ENCODE measurements at regions not wholly inside any gene's neighbourhood (a gene's known extent, or its start where the extent isn't known, plus 50 kb on each side); places are given as distances from the start of the nearest gene placed in this dataset.
"Not testable (repeated sequence)": the region's sequence is repeated elsewhere in the genome, so short reads cannot be mapped to it uniquely, and the experiment has no call there.

- H4K20me1 ChIP-seq (ENCODE audit: insufficient read depth, low read length); H3K4me1 ChIP-seq (ENCODE audit: control insufficient read depth, insufficient read depth, low read length); H2BK5ac ChIP-seq (ENCODE audit: low read depth, low read length, poor library complexity, severe bottlenecking); H3K14ac ChIP-seq (replicated peaks; ENCODE audit: low read depth, low read length); H4K5ac ChIP-seq (ENCODE audit: low read depth, low read length); H2BK120ac ChIP-seq (ENCODE audit: low read depth, low read length); H3K9me3 ChIP-seq (ENCODE audit: control insufficient read depth, insufficient read depth, low read length); H3K9me1 ChIP-seq (ENCODE audit: insufficient read depth, low read length); H3K79me1 ChIP-seq (ENCODE audit: low read depth in 1 of 2, low read length in 2 of 2); in situ Hi-C loops (cut with MboI; ENCODE audit: low sequenced_read_pairs); H3K36me3 ChIP-seq (ENCODE audit: control insufficient read depth, insufficient read depth, low read length); POLR2A ChIA-PET (ENCODE audit: unreplicated experiment); H3K18ac ChIP-seq (ENCODE audit: low read depth, low read length); H2BK15ac ChIP-seq (ENCODE audit: low read depth, low read length); H2BK20ac ChIP-seq (ENCODE audit: low read depth, low read length); intact Hi-C loops (cut with micrococcal nuclease); H4K91ac ChIP-seq (ENCODE audit: insufficient read depth, low read depth, low read length); H3K27me3 ChIP-seq (ENCODE audit: control insufficient read depth, insufficient read depth, low read length); H3K56ac ChIP-seq (ENCODE audit: extremely low read depth, insufficient read depth, low read length); BruUV-seq (replicated peaks); H3K4me2 ChIP-seq (ENCODE audit: low read depth, low read length); H3K4ac ChIP-seq (ENCODE audit: low read depth, low read length); dilution Hi-C loops (cut with HindIII; ENCODE audit: low sequenced_read_pairs, unreplicated experiment); ATAC-seq (ENCODE audit: low read depth); H3K4me3 ChIP-seq (ENCODE audit: insufficient read depth, low read depth, low read length); H2AFZ ChIP-seq (replicated peaks; ENCODE audit: low read length, poor library complexity); H4K8ac ChIP-seq (ENCODE audit: low read depth in 2 of 2, low read length in 2 of 2); CTCF ChIA-PET; H3K27ac ChIP-seq (ENCODE audit: insufficient read depth, low read length); H2AK9ac ChIP-seq (replicated peaks; ENCODE audit: low read depth, low read length, poor library complexity); H3K23ac ChIP-seq (ENCODE audit: low read depth, low read length); DNase-seq; H2AK5ac ChIP-seq (ENCODE audit: low read depth, low read length); H3K9ac ChIP-seq (ENCODE audit: low read depth, low read length): not testable (repeated sequence)
Observed at GRCh38 chr12:58704770-58705169, 215.5 kb downstream of the LRIG3 start.
